Right atrium auricular region (tissue), 2 donors: ENCODE measurements at regions not wholly inside any gene's neighbourhood (a gene's known extent, or its start where the extent isn't known, plus 50 kb on each side); places are given as distances from the start of the nearest gene placed in this dataset.

ENCODE experiments used
- DNase-seq: peaks from one replicate; pipeline ENCODE4 v3.0.0-alpha.2; 2019; ENCODE audit warnings: low spot score
- H3K27ac ChIP-seq, 2 donors: fragments of 200-600 bp; sonication (generic); 1 replicate in 1 of 2; 2 replicates in 1 of 2; pipeline ENCODE4 v1.5.1; 2016 to 2019
- H3K27me3 ChIP-seq, 2 donors: fragments of 200-600 bp; sonication (generic); one replicate each; pipeline versions ENCODE4 v1.5.1 to v1.6.0; 2017 to 2019
- H3K36me3 ChIP-seq: fragments of 200-600 bp; sonication (generic); one replicate; pipeline ENCODE4 v1.5.1; 2016
- H3K4me1 ChIP-seq, 2 donors: fragments of 200-600 bp; sonication (generic); one replicate each; pipeline versions ENCODE4 v1.5.1 to v1.6.0; 2017 to 2019
- H3K4me3 ChIP-seq, 2 donors: fragments of 200-600 bp; sonication (generic); 1 replicate in 1 of 2; 2 replicates in 1 of 2; pipeline ENCODE4 v1.5.1; 2017 to 2019; ENCODE audit warnings: mild to moderate bottlenecking in 1 of 2, moderate library complexity in 1 of 2
- H3K9me3 ChIP-seq, 2 donors: fragments of 200-600 bp; sonication (generic); one replicate each; pipeline ENCODE4 v1.5.1; 2019
- TF ChIP-seq, protein P1 (sequence below), 2 donors: fragments of 200-600 bp; sonication (generic); IDR thresholded peaks; one replicate each; pipeline ENCODE4 v1.5.1; 2019; ENCODE audit warnings: antibody characterized with exemption in 2 of 2

DNA sequence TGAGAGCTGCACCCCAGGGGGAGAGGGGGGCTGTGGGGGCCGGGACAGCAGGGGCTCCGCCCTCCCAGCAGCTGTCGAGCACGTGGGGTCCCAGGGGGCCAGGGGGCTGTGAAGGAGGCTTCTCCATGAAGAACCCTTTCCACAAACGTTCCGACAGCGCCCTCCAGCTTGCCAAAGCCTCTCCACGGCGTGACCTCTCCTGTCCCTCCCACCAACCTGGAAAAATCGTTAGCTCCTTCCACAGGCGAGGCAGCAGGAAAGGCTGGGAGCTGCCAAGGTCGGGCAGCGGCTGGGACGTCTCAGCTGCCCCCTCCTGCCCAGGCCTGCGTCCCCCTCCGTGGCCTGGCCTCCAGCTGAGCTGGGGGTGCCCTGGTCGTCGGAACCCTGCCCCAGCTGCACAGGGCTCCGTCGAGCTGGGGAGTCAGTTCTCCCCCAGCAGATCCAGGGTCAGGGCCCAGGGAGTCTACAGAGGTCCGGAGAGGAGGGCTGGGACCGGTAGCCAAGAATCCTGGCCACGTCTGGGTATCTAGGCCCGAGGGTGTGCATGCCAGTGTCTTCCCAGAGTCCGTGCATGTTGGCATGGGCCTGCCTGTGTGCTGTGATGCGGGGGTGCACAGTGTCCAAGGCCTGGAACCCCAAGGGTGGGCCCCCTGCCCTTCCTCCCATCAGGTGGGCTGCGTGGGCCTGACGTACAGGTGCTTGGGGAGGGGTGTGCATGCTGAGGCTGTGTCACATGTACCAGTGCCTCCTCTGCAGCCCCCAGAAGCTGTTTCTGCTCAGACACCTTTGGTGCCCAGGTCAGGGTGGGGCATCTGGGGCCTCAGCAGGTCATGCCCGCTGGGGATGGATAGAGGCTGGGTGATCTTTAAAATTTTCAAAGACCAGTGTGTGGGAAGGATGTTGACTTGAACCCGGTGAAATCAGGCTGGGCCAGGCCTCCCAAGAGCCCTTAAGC lies 66.5 kb downstream of the UNCX start:
- H3K36me3 ChIP-seq: no peaks in the 10 kb centered on the region
- DNase-seq: no peak
- TF ChIP-seq, protein P1, sequence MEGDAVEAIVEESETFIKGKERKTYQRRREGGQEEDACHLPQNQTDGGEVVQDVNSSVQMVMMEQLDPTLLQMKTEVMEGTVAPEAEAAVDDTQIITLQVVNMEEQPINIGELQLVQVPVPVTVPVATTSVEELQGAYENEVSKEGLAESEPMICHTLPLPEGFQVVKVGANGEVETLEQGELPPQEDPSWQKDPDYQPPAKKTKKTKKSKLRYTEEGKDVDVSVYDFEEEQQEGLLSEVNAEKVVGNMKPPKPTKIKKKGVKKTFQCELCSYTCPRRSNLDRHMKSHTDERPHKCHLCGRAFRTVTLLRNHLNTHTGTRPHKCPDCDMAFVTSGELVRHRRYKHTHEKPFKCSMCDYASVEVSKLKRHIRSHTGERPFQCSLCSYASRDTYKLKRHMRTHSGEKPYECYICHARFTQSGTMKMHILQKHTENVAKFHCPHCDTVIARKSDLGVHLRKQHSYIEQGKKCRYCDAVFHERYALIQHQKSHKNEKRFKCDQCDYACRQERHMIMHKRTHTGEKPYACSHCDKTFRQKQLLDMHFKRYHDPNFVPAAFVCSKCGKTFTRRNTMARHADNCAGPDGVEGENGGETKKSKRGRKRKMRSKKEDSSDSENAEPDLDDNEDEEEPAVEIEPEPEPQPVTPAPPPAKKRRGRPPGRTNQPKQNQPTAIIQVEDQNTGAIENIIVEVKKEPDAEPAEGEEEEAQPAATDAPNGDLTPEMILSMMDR (IDR thresholded peaks at IDR 0.05): no peak
- H3K9me3 ChIP-seq: no peaks in the 10 kb centered on the region
- H3K4me3 ChIP-seq: no peak overlapping the region
- peaks cover 0 to under 1% of the 10 kb centered on the region in 2 donors for H3K27me3 ChIP-seq
- H3K27ac ChIP-seq: no peak overlapping the region
- no peaks in the 10 kb centered on the region for H3K4me1 ChIP-seq

DNA sequence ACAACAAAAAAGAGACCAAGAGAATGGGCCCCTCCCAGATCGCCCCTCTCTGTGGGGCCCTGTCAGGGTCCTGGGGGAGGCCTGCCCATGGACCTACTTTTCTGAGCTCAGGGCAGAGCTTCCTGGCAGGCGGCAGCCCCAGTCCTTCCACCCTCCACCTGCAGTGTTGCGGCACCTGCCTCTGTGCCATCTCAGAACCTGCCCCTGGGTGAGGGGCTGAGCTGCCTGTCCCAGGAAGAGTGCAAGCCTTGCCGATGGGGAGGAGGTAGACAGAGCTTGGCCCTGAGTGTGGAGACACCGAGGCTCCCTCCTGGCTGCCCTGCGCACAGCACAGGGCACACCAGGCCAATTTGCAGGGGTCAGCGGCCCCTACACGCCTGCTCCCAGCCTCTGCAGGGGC lies 67.5 kb downstream of the UNCX start:
- H3K36me3 ChIP-seq: no peaks in the 10 kb centered on the region
- H3K9me3 ChIP-seq: no peaks in the 10 kb centered on the region
- TF ChIP-seq, protein P1 (IDR thresholded peaks at IDR 0.05): no peak
- H3K27ac ChIP-seq: no peak overlapping the region
- no peak overlapping the region for H3K4me3 ChIP-seq
- H3K27me3 ChIP-seq: no peaks in the 10 kb centered on the region
- DNase-seq: no peak
- H3K4me1 ChIP-seq: no peaks in the 10 kb centered on the region

DNA sequence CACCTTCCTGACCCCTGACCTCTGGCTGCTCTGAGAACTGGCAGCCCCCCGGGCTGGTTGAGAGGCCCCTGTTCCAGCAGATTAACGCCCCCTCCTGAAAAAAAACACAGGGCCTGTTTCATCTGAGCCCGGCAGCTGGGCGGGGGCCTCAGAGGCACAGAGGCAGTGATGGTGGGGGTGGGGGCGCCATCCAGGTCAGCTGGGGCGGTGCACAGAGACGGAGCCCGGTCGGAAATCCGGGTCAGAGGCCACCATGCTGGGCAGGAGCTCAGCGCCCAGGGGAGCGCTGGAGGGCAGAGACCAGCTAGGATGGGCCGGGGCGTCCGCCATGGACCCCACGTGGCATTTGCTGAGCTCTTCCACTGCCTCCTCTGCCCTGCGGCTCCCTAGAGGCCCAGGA lies 68.0 kb downstream of the UNCX start:
- Histone ChIP-seq H3K4me3 (no peak overlapping the region), H3K4me1 (no peaks in the 10 kb centered on the region), H3K9me3 (no peaks in the 10 kb centered on the region), H3K27ac (no peak overlapping the region), H3K27me3 (no peaks in the 10 kb centered on the region), H3K36me3 (no peaks in the 10 kb centered on the region)
- no peak for DNase-seq
- TF ChIP-seq, protein P1 (IDR thresholded peaks at IDR 0.05): no peak

DNA sequence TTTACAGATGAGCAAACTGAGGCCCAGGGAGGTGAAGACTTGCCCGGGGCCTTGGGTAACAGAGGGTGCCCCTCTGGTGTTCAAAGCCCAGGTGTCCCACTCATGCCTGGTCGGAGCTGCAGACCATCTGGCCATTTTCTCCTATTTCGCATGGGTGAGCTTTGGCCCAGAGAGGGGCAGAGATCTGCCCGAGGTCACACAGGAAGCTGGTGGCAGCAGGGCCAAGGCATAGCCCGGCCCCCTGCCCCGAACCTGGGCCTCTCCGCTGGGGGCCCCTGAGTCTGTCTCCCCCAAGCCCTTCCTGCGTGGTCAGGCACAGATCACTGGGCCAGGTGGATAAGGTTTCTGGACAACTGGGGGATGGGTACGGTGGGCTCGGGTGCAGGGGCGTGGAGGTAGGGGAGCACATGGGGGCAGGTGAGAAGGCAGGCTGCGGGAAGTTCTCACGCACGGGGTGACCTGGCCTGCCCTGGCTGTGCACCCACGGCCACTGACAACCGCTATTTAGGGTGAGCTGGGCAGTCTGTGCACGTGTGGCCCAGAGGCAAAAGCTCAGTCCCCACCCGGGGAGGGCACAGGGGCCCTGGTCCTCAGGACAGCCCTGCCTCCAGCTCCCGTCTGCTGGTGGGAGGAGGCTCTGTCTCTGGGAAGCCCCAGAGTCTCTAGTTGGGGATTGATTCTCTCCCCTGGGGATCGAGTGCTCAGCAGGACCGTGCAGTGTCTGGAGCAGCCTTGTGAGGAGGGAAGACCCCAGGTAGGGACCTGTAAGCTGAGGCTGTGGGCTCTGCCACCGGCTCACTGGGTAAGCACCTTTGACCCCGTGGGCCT lies 68.6 kb downstream of the UNCX start:
- H3K27me3 ChIP-seq: no peaks in the 10 kb centered on the region
- no peaks in the 10 kb centered on the region for H3K4me1 ChIP-seq
- no peak for DNase-seq
- TF ChIP-seq, protein P1 (IDR thresholded peaks at IDR 0.05): no peak
- no peak overlapping the region for H3K4me3 ChIP-seq
- H3K27ac ChIP-seq: no peak overlapping the region
- H3K9me3 ChIP-seq: no peaks in the 10 kb centered on the region
- H3K36me3 ChIP-seq: no peaks in the 10 kb centered on the region

DNA sequence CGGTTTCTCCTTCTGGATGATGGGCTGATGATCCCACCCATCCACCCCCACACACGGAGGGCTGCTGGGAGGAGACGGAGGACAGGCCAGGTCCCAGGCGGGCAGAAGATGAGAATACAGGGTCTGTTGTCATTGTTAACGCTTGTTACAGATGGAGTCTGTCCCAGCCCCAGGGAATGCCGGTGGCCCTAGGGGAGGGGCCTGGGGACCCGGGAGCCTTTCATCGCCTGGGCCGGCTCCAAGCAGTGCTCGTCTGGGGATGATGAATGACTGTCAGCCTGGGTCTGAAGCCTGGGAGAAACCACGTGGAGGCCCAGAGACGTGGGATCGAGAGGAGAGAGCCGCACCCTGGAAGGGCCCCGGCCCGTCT lies 69.2 kb downstream of the UNCX start:
- Histone ChIP-seq H3K27ac (no peak overlapping the region), H3K36me3 (no peaks in the 10 kb centered on the region), H3K27me3 (no peaks in the 10 kb centered on the region), H3K9me3 (no peaks in the 10 kb centered on the region), H3K4me3 (no peak overlapping the region), H3K4me1 (no peaks in the 10 kb centered on the region)
- DNase-seq: no peak
- TF ChIP-seq, protein P1 (IDR thresholded peaks at IDR 0.05): no peak
